IMR-90 (cell line): ENCODE measurements at regions not wholly inside any gene's neighbourhood (a gene's known extent, or its start where the extent isn't known, plus 50 kb on each side); places are given as distances from the start of the nearest gene placed in this dataset.

ENCODE experiments used
- ATAC-seq: fragments of 200-7000 bp; cut with Tn5 transposase; 2 replicates; pipeline ENCODE4 v1.9.1; 2020; ENCODE audit warnings: low read depth, mild to moderate bottlenecking, moderate library complexity
- BruUV-seq: library from RNA; stranded (reverse); fragments of 400-500 nt; replicated peaks from 2 replicates; lab custom pipeline; 2021; lab: Mats Ljungman, UMichigan
- CTCF ChIA-PET: fragments of 300-600 bp; formaldehyde crosslinking; extraction: SDS; loops from one replicate; lab custom pipeline; 2021; ENCODE audit warnings: antibody characterized with exemption; lab: Yijun Ruan, JAX
- POLR2A ChIA-PET: fragments of 300-600 bp; sonication (Branson Sonifier 250); formaldehyde crosslinking; loops from one replicate; lab custom pipeline; 2022; ENCODE audit warnings: antibody characterized with exemption; ENCODE audit not compliant: unreplicated experiment; lab: Charles Lee
- DNase-seq: peaks from one replicate; pipeline ENCODE4 v3.0.0; 2013
- H2AFZ ChIP-seq: replicated peaks from 2 replicates; pipeline ENCODE3; 2013; ENCODE audit warnings: low read length, mild to moderate bottlenecking; ENCODE audit not compliant: poor library complexity
- H2AK5ac ChIP-seq: 2 replicates; pipeline ENCODE4 v1.6.1; 2013; ENCODE audit warnings: low read depth, low read length, inconsistent platforms
- H2AK9ac ChIP-seq: replicated peaks from 2 replicates; pipeline ENCODE3; 2013; ENCODE audit warnings: mild to moderate bottlenecking, low read depth, low read length, moderate library complexity; ENCODE audit not compliant: poor library complexity
- H2BK120ac ChIP-seq: 2 replicates; pipeline ENCODE4 v1.6.1; 2013; ENCODE audit warnings: low read depth, low read length, inconsistent platforms
- H2BK15ac ChIP-seq: 3 replicates; pipeline ENCODE4 v1.6.1; 2013; ENCODE audit warnings: low read depth, low read length, inconsistent platforms
- H2BK20ac ChIP-seq: 2 replicates; pipeline ENCODE4 v1.6.1; 2013; ENCODE audit warnings: low read depth, mild to moderate bottlenecking, inconsistent platforms, low read length, moderate library complexity
- H2BK5ac ChIP-seq: 2 replicates; pipeline ENCODE4 v1.6.1; 2013; ENCODE audit warnings: mild to moderate bottlenecking, low read depth, low read length, inconsistent platforms; ENCODE audit not compliant: poor library complexity, severe bottlenecking
- H3K14ac ChIP-seq: replicated peaks from 2 replicates; pipeline ENCODE4 v1.6.1; 2013; ENCODE audit warnings: low read depth, low read length, inconsistent platforms
- H3K18ac ChIP-seq: 2 replicates; pipeline ENCODE4 v1.6.1; 2013; ENCODE audit warnings: low read depth, low read length, control low read depth
- H3K23ac ChIP-seq: 2 replicates; pipeline ENCODE4 v1.6.1; 2013; ENCODE audit warnings: low read depth, low read length, inconsistent platforms
- H3K27ac ChIP-seq: 2 replicates; pipeline ENCODE4 v1.5.1; 2013; ENCODE audit warnings: mild to moderate bottlenecking, control low read depth, low read length; ENCODE audit not compliant: insufficient read depth
- H3K27me3 ChIP-seq: 2 replicates; pipeline ENCODE4 v1.6.1; 2013; ENCODE audit warnings: low read length; ENCODE audit not compliant: control insufficient read depth, insufficient read depth
- H3K36me3 ChIP-seq: 2 replicates; pipeline ENCODE4 v1.6.1; 2013; ENCODE audit warnings: low read length, mixed read lengths; ENCODE audit not compliant: control insufficient read depth, insufficient read depth
- H3K4ac ChIP-seq: 2 replicates; pipeline ENCODE4 v1.6.1; 2013; ENCODE audit warnings: low read depth, low read length, inconsistent platforms
- H3K4me1 ChIP-seq: 2 replicates; pipeline ENCODE4 v1.6.1; 2013; ENCODE audit warnings: low read length, mixed read lengths; ENCODE audit not compliant: control insufficient read depth, insufficient read depth
- H3K4me2 ChIP-seq: 2 replicates; pipeline ENCODE4 v1.6.1; 2013; ENCODE audit warnings: low read depth, mild to moderate bottlenecking, control low read depth, low read length, moderate library complexity
- H3K4me3 ChIP-seq: 2 replicates; pipeline ENCODE4 v1.5.1; 2013; ENCODE audit warnings: low read depth, mild to moderate bottlenecking, control low read depth, low read length, moderate library complexity; ENCODE audit not compliant: insufficient read depth
- H3K56ac ChIP-seq: 2 replicates; pipeline ENCODE4 v1.6.1; 2013; ENCODE audit warnings: low read length, inconsistent platforms; ENCODE audit not compliant: insufficient read depth; ENCODE audit errors: extremely low read depth
- H3K79me1 ChIP-seq, 2 experiments: 2 replicates each; pipeline ENCODE4 v1.6.1; 2013; ENCODE audit warnings: low read length in 2 of 2, inconsistent platforms in 1 of 2, low read depth in 1 of 2
- H3K9ac ChIP-seq: 2 replicates; pipeline ENCODE4 v1.6.1; 2013; ENCODE audit warnings: low read depth, low read length, control low read depth
- H3K9me1 ChIP-seq: 2 replicates; pipeline ENCODE4 v1.6.1; 2013; ENCODE audit warnings: low read length, inconsistent platforms; ENCODE audit not compliant: insufficient read depth
- H3K9me3 ChIP-seq: 2 replicates; pipeline ENCODE4 v1.6.1; 2013; ENCODE audit warnings: low read length; ENCODE audit not compliant: control insufficient read depth, insufficient read depth
- H4K20me1 ChIP-seq: 2 replicates; pipeline ENCODE4 v1.6.1; 2013; ENCODE audit warnings: low read length, inconsistent platforms; ENCODE audit not compliant: insufficient read depth
- H4K5ac ChIP-seq: 2 replicates; pipeline ENCODE4 v1.6.1; 2013; ENCODE audit warnings: mild to moderate bottlenecking, low read depth, low read length, control low read depth
- H4K8ac ChIP-seq, 2 experiments: 2 replicates each; pipeline ENCODE4 v1.6.1; 2013; ENCODE audit warnings: low read depth in 2 of 2, low read length in 2 of 2, control low read depth in 1 of 2, inconsistent platforms in 1 of 2
- H4K91ac ChIP-seq: 2 replicates; pipeline ENCODE4 v1.6.1; 2013; ENCODE audit warnings: low read depth, low read length, inconsistent platforms; ENCODE audit not compliant: insufficient read depth
- BHLHE40 ChIP-seq: fragments of 150-350 bp; IDR thresholded peaks from 2 replicates; pipeline ENCODE4 v1.6.1; 2016; ENCODE audit warnings: mild to moderate bottlenecking, low read depth, low read length
- CEBPB ChIP-seq: IDR thresholded peaks from 2 replicates; pipeline ENCODE4 v1.6.1; 2012; ENCODE audit warnings: low read depth, low read length, improper control_type of control experiment
- CHD1 ChIP-seq: IDR thresholded peaks from 2 replicates; pipeline ENCODE4 v1.6.1; 2012; ENCODE audit warnings: low read depth, low read length, improper control_type of control experiment
- CTCF ChIP-seq: conservative IDR thresholded peaks from 2 replicates; pipeline ENCODE4 v1.5.1; 2012; ENCODE audit warnings: mild to moderate bottlenecking, low read depth, low read length, improper control_type of control experiment
- ELK1 ChIP-seq: fragments of 150-350 bp; IDR thresholded peaks from 2 replicates; pipeline ENCODE4 v1.6.1; 2016; ENCODE audit warnings: low read depth, mild to moderate bottlenecking, low read length, moderate library complexity, borderline replicate concordance
- FOS ChIP-seq: fragments of 150-350 bp; IDR thresholded peaks from 2 replicates; pipeline ENCODE4 v1.6.1; 2016; ENCODE audit warnings: low read depth, low read length
- MAFK ChIP-seq: IDR thresholded peaks from 2 replicates; pipeline ENCODE4 v1.6.1; 2012; ENCODE audit warnings: low read depth, low read length, improper control_type of control experiment
- MAZ ChIP-seq: IDR thresholded peaks from 2 replicates; pipeline ENCODE4 v1.6.1; 2012; ENCODE audit warnings: low read depth, mild to moderate bottlenecking, low read length, improper control_type of control experiment, moderate library complexity, borderline replicate concordance
- MXI1 ChIP-seq: IDR thresholded peaks from 2 replicates; pipeline ENCODE4 v1.6.1; 2012; ENCODE audit warnings: low read depth, mild to moderate bottlenecking, low read length, moderate library complexity, borderline replicate concordance
- NFE2L2 ChIP-seq: fragments of 150-350 bp; IDR thresholded peaks from 2 replicates; pipeline ENCODE4 v1.6.1; 2016; ENCODE audit warnings: low read depth, mild to moderate bottlenecking, low read length
- POLR2A ChIP-seq: IDR thresholded peaks from 2 replicates; pipeline ENCODE4 v1.6.1; 2012; ENCODE audit warnings: mild to moderate bottlenecking, low read depth, low read length
- RAD21 ChIP-seq: IDR thresholded peaks from 2 replicates; pipeline ENCODE4 v1.6.1; 2012; ENCODE audit warnings: low read length, improper control_type of control experiment
- RCOR1 ChIP-seq: IDR thresholded peaks from 2 replicates; pipeline ENCODE4 v1.6.1; 2012; ENCODE audit warnings: mild to moderate bottlenecking, low read length, improper control_type of control experiment; ENCODE audit not compliant: insufficient replicate concordance
- RFX5 ChIP-seq: IDR thresholded peaks from 2 replicates; pipeline ENCODE4 v1.8.0; 2012; ENCODE audit warnings: low read depth, mild to moderate bottlenecking, low read length, moderate library complexity
- SMC3 ChIP-seq: fragments of 150-350 bp; IDR thresholded peaks from 2 replicates; pipeline ENCODE4 v1.6.1; 2016; ENCODE audit warnings: low read depth, mild to moderate bottlenecking, antibody characterized with exemption, low read length, moderate library complexity
- USF2 ChIP-seq: fragments of 150-350 bp; IDR thresholded peaks from 2 replicates; pipeline ENCODE4 v1.6.1; 2017; ENCODE audit warnings: mild to moderate bottlenecking, antibody characterized with exemption, low read length, low read depth
- WGBS, 2 experiments: methylation state at CpG; one replicate each; pipeline versions ENCODE4 v1.1.5 to v1.1.7; 2013; ENCODE audit warnings: missing lambda C conversion rate in 2 of 2; ENCODE audit not compliant: insufficient read length in 1 of 2; ENCODE audit errors: extremely low coverage in 2 of 2; 5-methylcytosine and 5-hydroxymethylcytosine counted together
- dilution Hi-C: fragments of 300-500 bp; cut with HindIII; formaldehyde crosslinking; loops from one replicate; pipeline ENCODE4 v1.14.3; 2018; ENCODE audit warnings: low sequenced_read_pairs; ENCODE audit not compliant: unreplicated experiment
- in situ Hi-C: fragments of 300-500 bp; cut with MboI; formaldehyde crosslinking; loops from 3 replicates; pipeline ENCODE4 v1.14.3; 2019; ENCODE audit warnings: low sequenced_read_pairs, inconsistent platforms, mixed read lengths
- intact Hi-C: fragments of 100-400 bp; cut with micrococcal nuclease; formaldehyde crosslinking; loops from 2 replicates; pipeline ENCODE4 v1.10.0; 2022

GRCh38 chr20:56786503-56786902 is 157.4 kb downstream of the TFAP2C start:
- Histone ChIP-seq H2BK20ac (peak overlapping the region; percentile 22), H3K56ac (no peak overlapping the region), H3K27me3 (peaks cover 2% of the 10 kb centered on the region; the same call in 1 of the 2 replicates), H4K20me1 (peaks cover 6% of the 10 kb centered on the region; the same call in 1 of the 2 replicates), H4K91ac (peak overlapping the region; percentile 77), H3K27ac (no peak overlapping the region), H3K4me3 (no peak overlapping the region), H2BK15ac (peak overlapping the region; percentile 87; the same call in 1 of the 3 replicates), H3K79me1 (no peaks in the 10 kb centered on the region), H3K9me1 (no peaks in the 10 kb centered on the region), H3K23ac (no peak overlapping the region), H3K14ac (no peak overlapping the region), H2AK9ac (no peak overlapping the region), H3K9ac (no peak overlapping the region), H3K4me2 (no peak overlapping the region), H4K5ac (no peak overlapping the region), H3K18ac (no peak overlapping the region), H4K8ac (no peak overlapping the region), H2BK5ac (no peak overlapping the region), H3K36me3 (no peaks in the 10 kb centered on the region), H2AFZ (no peak overlapping the region), H2AK5ac (0 out of 2 replicates have a peak overlapping the region, but pooled peaks have one; percentile 20), H3K4me1 (peaks cover 2% of the 10 kb centered on the region; the same call in 1 of the 2 replicates), H3K9me3 (peaks cover 2% of the 10 kb centered on the region; the same call in 1 of the 2 replicates), H2BK120ac (peak overlapping the region; percentile 81), H3K4ac (peak overlapping the region; percentile 53; the same call in 1 of the 2 replicates)
- TF ChIP-seq POLR2A = no peak
- no peak for TF ChIP-seq USF2
- TF ChIP-seq MAZ = no peak
- TF ChIP-seq RAD21 = no peak
- TF ChIP-seq FOS = no peak
- TF ChIP-seq ELK1 = no peak
- no peak for TF ChIP-seq CTCF
- TF ChIP-seq NFE2L2 = no peak
- no peak for TF ChIP-seq CEBPB
- TF ChIP-seq CHD1 = no peak
- TF ChIP-seq SMC3 = no peak
- TF ChIP-seq RCOR1 = no peak
- TF ChIP-seq BHLHE40 = no peak
- TF ChIP-seq RFX5 = no peak
- no peak for TF ChIP-seq MAFK
- TF ChIP-seq MXI1 = no peak
- CTCF ChIA-PET = no interaction called here
- BruUV-seq = no TSS peak
- POLR2A ChIA-PET = no interaction called here
- in situ Hi-C loops = loop anchor here (25.0 kb wide), 1 partner anchor 424 kb away; the partner anchor contains the start of gene FAM210B
- no CpG with 5 or more reads among the region's 5 CpGs for WGBS, 2 experiments
- intact Hi-C loops = no loop called here
- DNase-seq (no peak), ATAC-seq (no peak)
- dilution Hi-C loops = no loop called here
